ENCODE measurements at regions not wholly inside any gene's neighbourhood (a gene's known extent, or its start where the extent isn't known, plus 50 kb on each side); places are given as distances from the start of the nearest gene placed in this dataset.

GRCh38 chr12:69022674-69023073 lies 89.7 kb upstream of the CPM start:
- intact Hi-C loops (cut with DNase I), result no loop called here
- H3K27ac ChIP-seq, result no peak overlapping the region
- H3K36me3 ChIP-seq, result no peaks in the 10 kb centered on the region
- no peak for DNase-seq (ENCODE audit: low spot score)
- H3K27me3 ChIP-seq (replicated peaks; ENCODE audit: insufficient read depth), result no peaks in the 10 kb centered on the region
- TF ChIP-seq CTCF (IDR thresholded peaks at IDR 0.05), result no peak
- TF ChIP-seq POLR2A (IDR thresholded peaks at IDR 0.05), result no peak
- TF ChIP-seq POLR2AphosphoS5 (IDR thresholded peaks at IDR 0.05), result no peak
- 95% methylated on average over 4 of the region's 4 CpGs for WGBS
- H3K4me3 ChIP-seq, result no peak overlapping the region
- H3K4me1 ChIP-seq (replicated peaks), result no peaks in the 10 kb centered on the region
- H3K9me3 ChIP-seq, result no peaks in the 10 kb centered on the region

GRCh38 chr12:69023840-69024239 lies 90.9 kb upstream of the CPM start:
- Histone ChIP-seq H3K4me1 (replicated peaks) (no peaks in the 10 kb centered on the region), H3K36me3 (no peaks in the 10 kb centered on the region), H3K27ac (no peak overlapping the region), H3K27me3 (replicated peaks; ENCODE audit: insufficient read depth) (no peaks in the 10 kb centered on the region), H3K9me3 (no peaks in the 10 kb centered on the region), H3K4me3 (no peak overlapping the region)
- intact Hi-C loops (cut with DNase I), result no loop called here
- TF ChIP-seq CTCF (IDR thresholded peaks at IDR 0.05) (no peak), POLR2A (IDR thresholded peaks at IDR 0.05) (no peak), POLR2AphosphoS5 (IDR thresholded peaks at IDR 0.05) (no peak)
- DNase-seq (ENCODE audit: low spot score), result no peak
- 86% methylated on average over 5 of the region's 5 CpGs for WGBS

GRCh38 chr12:69024413-69024812 lies 91.4 kb upstream of the CPM start:
- Histone ChIP-seq H3K9me3 (no peaks in the 10 kb centered on the region), H3K36me3 (no peaks in the 10 kb centered on the region), H3K27me3 (replicated peaks; ENCODE audit: insufficient read depth) (no peaks in the 10 kb centered on the region), H3K4me1 (replicated peaks) (no peaks in the 10 kb centered on the region), H3K4me3 (no peak overlapping the region), H3K27ac (no peak overlapping the region)
- WGBS, result 51% methylated on average over 7 of the region's 7 CpGs
- peak; percentile 53 for DNase-seq (ENCODE audit: low spot score)
- intact Hi-C loops (cut with DNase I), result no loop called here
- TF ChIP-seq CTCF (IDR thresholded peaks at IDR 0.05) (no peak), POLR2A (IDR thresholded peaks at IDR 0.05) (no peak), POLR2AphosphoS5 (IDR thresholded peaks at IDR 0.05) (no peak)

- no peak for DNase-seq (ENCODE audit: low spot score)
- Histone ChIP-seq H3K27ac (no peak overlapping the region), H3K4me3 (no peak overlapping the region), H3K4me1 (replicated peaks) (no peaks in the 10 kb centered on the region), H3K9me3 (no peaks in the 10 kb centered on the region), H3K36me3 (no peaks in the 10 kb centered on the region), H3K27me3 (replicated peaks; ENCODE audit: insufficient read depth) (no peaks in the 10 kb centered on the region)
- TF ChIP-seq POLR2AphosphoS5 (IDR thresholded peaks at IDR 0.05) (no peak), POLR2A (IDR thresholded peaks at IDR 0.05) (no peak), CTCF (IDR thresholded peaks at IDR 0.05) (no peak)
- intact Hi-C loops (cut with DNase I), result no loop called here
- WGBS, result 75% methylated on average over 4 of the region's 4 CpGs
Measured at GRCh38 chr12:69024907-69025306, 91.9 kb upstream of the CPM start.

GRCh38 chr12:69026336-69026735 lies 93.4 kb upstream of the CPM start:
- H3K27me3 ChIP-seq (replicated peaks; ENCODE audit: insufficient read depth), result no peaks in the 10 kb centered on the region
- intact Hi-C loops (cut with DNase I), result no loop called here

More at GRCh38 chr12:69026336-69026735, 93.4 kb upstream of the CPM start:
- H3K4me1 ChIP-seq (replicated peaks), result no peaks in the 10 kb centered on the region
- no peaks in the 10 kb centered on the region for H3K9me3 ChIP-seq
- DNase-seq (ENCODE audit: low spot score), result no peak
- H3K4me3 ChIP-seq, result no peak overlapping the region
- H3K27ac ChIP-seq, result no peak overlapping the region
- 71% methylated on average over 1 of the region's 1 CpG for WGBS
- no peaks in the 10 kb centered on the region for H3K36me3 ChIP-seq
- no peak for TF ChIP-seq CTCF (IDR thresholded peaks at IDR 0.05)
- no peak for TF ChIP-seq POLR2A (IDR thresholded peaks at IDR 0.05)
- TF ChIP-seq POLR2AphosphoS5 (IDR thresholded peaks at IDR 0.05), result no peak
